NOMO-1 (cell line): ENCODE measurements at regions not wholly inside any gene's neighbourhood (a gene's known extent, or its start where the extent isn't known, plus 50 kb on each side); places are given as distances from the start of the nearest gene placed in this dataset.

Experiments
- DNase-seq, 2 experiments: peaks; one replicate each; lab custom pipeline; 2025; ENCODE audit not compliant: unreplicated experiment in 2 of 2; lab: John Stamatoyannopoulos, UW

DNA sequence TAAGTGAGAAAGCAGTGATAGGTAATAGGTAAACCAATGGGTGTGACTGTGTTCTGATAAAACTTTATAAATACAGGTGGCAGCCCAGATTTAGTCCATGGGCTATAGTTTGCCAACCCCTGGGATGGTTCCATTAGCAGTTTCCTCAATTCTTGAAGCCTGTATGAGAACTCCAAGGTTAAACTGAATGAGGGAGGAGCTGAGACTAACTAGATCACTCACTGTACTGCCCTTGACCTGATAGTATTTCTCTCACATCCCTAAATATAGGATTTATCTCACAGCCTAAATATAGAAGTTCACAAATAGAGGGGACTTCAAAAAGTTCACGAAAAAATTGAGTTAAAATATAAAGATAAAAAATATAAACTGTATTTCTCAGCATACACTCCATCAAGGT is 439.6 kb upstream of the CCDC196 start:
- no peak for DNase-seq

DNA sequence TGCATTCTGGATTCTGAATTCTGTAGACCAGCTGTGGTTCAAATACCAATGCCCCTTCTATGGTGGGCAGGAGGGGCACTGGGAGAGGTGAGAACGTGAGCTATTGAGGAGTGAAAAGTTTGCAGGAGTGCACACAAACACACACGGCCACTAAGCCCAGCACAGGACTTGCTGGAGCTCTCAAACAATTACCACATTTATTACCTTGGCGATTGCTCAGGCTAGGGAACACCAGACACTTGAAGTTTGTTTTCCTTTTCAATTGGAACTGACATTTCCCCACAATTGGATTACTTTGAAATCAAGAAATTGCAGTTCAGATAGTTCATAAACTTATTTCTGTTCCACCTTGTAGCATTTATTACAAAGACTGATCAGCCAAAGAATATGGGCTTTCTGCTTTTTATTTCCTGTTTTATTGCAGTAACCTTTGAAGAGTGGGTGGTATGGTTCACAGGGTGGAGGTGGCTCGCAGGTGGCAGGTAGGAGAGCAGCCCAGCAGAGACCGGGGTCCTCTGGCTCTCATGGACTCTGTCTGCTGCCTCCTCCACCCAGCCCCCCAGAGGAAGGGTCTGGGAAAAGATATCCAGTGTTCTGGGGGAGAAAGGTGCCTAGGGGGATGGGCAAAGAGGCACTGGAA is 429.8 kb upstream of the CCDC196 start:
- DNase-seq = no peak

DNA sequence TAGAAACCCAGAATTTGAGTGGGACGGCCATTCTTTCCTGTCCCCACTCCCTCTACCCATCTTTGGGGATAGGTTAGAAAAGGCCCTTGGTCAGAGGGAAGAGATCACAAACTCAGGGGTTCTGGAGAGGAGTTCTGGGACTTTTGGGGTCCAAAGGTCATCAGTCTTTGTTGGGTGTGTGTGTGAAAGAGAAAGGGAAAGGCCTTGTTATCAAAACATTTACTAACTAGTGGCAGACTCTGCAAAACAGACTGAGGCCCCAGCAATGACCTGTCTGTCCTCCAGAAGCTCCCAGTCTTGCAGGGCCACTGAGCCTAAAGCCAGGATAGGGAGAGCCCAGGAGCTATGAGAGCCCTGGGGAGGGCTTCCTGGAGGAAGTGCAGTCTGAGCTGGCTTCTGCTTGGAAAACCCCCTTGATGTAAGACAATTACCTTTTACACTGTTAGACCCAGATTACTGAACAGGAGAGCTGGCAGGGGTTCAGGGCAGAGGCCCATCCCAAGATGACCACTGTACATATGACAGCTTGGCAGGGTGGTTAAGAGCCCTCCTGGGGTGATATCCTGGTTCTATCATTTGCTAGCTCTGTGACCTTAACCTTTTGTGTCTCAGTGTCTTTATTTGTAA is 429.1 kb upstream of the CCDC196 start:
- DNase-seq = no peak

DNA sequence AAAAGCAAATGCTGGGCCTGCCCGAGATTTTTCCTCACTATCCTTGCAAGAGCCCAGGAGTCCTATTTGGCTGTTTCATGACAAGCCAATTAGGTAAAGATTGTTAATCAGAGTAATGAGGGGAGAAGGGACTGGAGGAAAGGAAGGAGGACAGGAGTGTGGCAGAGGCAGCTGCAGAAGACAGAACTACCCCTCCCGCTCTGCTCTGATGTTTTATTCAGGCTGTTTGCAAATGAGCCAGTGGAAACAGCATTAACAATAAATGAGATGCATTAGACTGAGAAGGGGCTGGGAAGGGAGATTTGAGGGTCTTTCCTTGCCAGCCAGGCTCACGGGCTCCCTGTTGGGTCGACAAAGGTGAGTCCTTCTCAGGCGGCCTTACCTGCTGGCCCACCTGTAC is 421.0 kb upstream of the CCDC196 start:
- DNase-seq = no peak

DNA sequence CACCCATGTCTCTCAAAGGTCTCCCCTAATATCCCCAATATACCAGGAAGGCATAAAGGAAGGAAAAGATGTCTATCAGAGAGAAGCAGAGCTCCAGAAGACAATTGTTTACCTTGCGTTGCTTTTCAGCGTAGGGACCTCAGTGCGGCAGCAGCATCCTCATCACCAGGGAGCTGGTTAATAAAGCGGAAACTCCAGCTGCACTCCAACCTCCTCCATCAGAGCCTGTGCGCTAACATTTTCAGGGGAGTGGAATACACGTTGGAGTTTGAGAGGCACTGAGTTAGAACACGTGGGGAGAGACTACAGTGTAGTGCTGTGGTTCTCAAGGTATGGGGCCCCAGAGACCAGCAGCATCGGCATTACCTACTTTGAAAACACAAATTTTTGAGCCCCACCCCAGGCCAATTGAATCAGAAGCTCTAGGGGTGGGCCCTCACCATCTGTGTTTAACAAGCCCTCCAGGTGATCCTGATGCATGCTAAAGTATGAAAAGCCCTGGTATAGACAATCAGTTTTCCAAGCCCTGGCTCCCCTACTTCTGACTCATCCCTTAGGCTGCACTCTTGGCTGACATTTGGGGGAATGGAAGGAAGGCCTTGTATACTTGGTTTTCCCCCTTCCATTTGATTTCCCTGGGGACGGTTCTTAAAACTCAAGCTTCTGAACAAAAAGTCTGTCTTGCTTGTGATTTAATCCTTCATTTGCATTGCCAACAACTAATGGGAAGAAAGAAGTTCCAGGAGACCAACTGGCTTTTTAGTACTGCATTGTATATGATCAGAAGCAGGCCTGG is 419.0 kb upstream of the CCDC196 start:
- no peak for DNase-seq

DNA sequence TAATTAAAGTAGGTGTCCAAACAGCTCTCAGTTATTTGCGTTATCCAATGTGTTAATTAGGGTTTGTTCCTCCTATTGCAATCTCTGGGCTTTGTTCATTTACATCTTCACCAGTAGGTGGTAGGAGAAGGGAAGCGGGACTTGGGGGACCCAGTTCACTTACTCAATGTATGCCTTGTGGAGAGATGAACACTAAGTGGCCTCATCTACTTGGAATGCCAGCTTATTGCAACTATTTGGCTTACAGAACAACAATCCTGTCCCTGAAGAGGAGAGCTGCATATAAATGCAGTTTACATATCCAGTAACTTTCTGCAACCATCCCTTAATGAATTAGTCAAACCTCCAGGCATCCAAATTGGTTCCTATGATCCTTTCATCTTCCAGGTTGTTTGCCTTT is 417.1 kb upstream of the CCDC196 start:
- no peak for DNase-seq

DNA sequence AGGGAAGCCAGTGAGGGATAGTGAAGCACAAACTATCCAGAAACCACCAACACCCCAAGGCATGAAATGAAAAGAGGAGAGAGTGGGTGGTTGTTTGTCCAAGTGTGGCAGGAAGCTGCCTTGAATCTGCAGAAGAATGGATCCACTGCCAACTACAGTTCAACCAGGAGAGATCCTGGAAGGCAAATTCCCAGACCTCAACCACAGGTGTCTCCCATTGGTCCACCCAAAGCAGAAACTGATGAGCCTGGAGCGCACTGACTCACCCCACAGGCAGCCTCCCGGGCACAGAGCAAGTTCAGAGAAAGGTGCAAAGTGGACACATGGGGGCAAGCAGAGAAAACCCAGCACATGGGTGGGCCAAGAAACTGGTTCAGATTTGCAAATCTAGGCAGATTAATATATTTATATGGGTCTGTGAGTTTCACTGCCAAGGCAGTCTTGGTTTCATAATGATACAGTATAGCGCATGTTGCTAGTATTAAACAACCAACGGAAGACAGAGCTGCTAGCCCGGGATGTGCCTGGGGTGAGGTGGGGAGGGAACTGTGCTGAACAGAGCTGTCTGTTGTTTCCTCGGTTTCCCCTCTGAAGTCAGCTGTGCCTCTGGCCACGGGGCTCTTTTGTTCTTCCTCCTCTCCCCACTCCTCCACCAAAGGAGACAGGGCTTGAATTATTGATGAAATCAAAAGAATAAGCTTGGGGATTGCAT is 416.2 kb upstream of the CCDC196 start:
- DNase-seq = no peak

DNA sequence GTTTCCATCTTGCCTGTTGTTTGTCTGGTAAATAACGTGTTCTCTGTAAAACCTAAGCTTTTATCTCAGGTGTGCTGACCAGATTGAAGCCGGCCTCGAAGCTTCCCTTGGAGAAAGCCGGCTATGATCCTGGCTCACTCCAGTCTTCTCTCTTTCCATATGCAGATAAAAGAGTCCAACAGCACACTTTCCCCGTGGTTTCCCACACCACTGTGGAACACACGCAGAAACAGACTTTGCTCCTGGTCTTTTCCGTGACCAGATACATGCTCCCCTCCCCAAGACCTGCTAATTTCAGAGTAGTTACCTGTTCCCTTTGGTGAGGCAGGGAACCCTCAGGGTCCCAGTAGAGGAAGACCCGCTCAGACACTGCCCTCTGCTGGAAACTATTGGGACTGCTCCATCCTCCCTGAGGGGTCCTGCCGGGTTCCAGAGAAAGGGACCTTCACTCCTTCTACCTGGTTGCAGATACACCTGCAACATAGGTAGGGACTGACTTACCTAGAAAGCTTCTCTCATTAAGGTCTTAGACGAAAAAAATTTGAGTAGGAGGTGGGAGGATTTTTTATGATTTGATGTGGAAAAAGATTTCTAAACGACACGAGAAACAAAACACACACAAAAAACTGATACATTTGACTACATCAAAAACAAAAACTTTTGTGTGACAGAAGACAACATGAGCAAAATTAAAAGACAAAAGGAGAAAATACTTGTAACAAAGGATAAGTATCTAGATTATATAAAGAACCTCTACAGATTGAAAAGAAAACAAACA is 415.4 kb upstream of the CCDC196 start:
- DNase-seq = peak in 1 of 2 experiments; percentile 5

DNA sequence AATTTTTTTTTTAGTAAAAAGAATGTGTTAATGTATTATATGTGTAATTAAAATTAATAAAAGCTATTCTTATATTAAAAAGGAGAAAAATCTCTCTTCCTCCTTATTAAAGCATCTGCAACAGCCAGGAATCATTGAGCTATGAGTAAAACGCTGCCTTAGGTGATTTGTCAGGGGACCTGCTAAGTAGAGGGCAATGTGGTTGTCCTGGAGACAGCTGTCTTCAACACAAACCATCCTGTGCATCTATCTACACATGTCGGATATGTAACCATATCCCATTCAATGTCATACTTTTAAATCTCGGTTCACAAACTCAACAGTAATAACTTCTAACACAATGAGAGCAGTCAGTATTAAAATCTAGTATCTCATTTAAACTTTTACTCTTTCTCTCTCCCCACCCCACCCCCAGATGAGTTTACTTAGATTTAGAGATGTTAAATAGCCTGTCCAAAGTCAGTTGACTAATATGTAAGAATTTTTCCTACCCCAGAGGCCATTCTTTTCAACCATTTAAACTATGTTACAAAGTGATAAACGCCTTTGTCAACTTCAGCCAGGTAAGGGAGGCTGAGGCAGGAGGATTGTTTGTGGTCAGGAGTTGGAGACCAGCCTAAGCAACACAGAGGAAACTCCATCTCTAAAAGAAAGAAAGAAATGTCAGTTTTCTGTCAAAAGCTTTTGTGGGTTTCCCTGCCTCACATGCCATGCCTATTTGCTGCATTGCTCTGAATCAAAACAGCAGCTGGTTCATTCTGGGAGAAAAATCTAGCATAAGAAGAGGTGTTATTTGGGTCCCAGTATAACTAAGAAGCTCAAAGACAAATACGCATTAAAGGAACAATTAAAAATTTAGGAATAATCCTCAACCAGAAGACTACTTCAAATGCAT is 413.7 kb upstream of the CCDC196 start:
- DNase-seq = no peak

DNA sequence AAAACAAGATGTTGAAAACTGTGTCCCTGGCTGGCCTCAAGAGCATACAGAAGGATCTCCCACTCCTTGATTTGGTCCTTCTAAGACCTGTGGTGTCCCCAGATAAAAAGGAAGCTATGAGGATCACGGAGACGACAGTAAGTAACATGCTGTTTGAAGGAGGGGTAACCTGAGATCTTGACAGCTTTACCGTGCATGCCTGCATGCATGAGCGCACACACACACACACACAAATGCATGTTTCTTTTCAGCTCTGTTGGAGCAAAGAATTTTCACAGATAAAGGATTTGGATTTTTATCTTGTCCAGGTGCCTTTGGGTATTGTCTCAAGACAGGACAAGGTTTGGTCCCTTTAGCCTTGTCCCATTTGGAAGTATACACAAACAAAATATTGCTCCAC is 411.6 kb upstream of the CCDC196 start:
- no peak for DNase-seq

DNA sequence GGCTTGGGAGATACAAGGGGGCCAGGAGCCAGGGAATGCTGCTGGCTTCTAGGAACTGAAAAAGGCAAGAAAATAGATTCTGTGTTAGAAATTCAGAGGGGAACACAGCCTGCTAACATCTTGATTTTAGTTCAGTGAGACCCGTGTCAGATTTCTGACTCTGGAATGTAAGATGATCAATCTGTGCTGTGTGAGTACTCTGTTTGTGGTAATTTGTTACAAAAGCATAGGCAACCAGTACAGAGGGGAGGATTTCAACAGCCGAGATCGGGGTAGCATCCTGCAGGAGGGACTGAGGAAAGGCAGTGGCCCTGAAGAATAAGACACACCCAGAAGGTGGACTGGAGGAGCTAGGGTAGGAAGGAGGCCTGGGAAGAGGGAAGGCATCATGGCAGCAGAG is 410.0 kb upstream of the CCDC196 start:
- no peak for DNase-seq

DNA sequence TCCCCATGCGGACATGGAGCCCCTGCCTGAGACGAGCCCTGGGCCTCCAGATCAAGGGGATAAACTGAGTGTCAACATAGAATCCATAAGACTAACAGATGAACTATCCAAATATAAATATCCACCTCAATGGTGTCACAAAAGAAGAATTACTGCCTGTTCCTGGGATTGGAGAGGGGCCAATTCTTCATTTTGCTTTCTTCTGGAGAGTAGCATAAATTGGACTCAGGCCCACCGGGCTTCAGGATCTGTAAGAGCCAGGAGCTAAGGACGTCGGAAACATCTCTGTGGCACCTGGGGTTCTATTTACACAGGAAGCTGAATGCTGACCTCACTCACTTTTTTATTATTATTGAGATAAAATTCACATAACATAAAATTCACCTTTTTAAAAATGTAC is 408.2 kb upstream of the CCDC196 start:
- DNase-seq = no peak

DNA sequence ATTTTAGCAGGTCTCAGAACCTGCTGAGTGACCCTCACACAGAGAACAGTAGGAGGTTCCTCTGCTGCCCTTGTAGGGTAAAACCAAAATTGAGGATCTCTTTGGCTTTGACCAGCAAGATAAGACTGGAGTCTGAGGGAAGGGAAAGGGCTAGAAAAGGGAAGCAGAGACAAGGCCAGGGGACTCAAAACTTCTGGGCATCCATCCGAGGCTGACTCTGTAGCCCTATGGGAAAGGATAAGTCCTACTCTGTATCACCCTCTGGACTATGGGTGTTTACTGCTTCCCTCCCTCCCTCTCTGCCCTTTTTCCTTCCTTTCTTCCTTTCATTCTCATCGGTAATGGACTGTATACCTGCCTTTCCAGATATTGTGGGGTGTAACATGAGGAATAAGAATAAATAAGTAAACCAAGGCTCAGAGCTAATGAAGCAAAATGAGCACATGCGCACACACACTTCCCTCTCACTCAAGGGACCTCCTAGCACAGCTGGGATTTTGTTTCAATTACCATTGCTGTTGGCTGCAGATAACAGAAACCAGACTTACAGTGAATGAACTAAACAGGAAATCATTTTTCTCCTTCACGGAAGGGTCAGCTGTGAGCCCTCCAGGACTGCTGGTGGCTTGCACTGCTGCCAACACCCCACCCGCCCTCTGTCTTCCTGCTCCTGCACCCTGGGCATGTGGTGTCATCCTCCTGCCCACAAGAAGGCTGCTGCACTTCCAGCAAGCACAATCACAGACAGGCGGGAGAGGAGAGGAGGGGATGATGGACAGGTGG is 404.4 kb upstream of the CCDC196 start:
- DNase-seq = no peak

DNA sequence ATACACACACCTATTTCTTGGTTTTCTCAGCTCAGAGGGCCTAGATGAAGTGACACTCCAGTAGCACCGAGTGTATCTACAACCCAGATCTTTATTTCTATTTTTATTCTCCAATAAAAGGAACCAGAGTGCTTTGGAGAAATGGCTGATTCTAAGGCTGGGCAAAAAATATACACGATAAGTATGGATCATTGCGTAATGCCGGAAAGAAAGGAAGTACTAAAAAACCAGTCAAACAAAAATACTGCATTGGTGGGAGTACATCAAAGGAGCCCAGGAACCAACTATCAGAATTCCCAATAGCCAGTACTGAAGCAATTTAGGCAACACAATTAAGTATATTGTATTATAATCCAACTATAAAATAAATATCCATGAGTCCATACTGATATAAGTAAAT is 400.9 kb upstream of the CCDC196 start:
- DNase-seq = no peak

DNA sequence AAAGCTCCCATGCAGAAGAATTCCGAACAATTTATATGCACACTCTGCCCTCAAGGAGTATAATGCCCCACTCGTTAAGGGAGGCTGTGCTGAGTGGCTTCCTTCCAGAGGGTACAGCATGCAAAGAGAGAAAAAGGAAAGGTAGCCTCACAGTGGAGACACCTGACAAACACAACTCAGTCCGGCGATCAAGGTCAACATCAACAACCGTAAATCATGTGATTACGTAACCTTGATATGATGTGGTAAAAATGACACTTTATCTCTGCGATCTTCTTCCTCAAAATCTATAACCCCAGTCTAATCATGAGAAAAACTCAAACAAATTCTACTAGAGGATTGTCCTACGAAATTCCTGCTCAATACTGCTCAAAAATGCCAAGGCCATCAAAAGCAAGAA is 400.5 kb upstream of the CCDC196 start:
- DNase-seq = peak in 1 of 2 experiments; percentile 17

DNA sequence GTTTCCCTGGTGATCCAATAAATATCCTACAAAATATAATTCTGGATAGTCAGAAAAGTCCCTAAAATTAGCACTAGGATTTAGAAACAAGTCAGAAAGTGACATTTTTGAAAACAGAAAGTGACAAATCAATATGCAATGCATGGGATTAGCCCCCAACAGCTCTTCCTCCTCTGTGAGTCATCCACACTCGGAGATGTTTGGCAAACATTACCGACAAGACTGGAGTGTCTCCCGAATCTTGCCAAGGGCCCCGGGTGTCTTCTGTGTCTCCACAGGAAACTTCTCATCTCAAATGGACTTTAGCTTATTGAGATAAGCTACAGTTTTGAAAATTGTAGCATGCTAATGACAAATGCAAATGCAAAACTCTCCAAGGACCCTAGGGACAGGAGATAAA is 398.9 kb upstream of the CCDC196 start:
- DNase-seq = peak in 1 of 2 experiments; percentile 2

DNA sequence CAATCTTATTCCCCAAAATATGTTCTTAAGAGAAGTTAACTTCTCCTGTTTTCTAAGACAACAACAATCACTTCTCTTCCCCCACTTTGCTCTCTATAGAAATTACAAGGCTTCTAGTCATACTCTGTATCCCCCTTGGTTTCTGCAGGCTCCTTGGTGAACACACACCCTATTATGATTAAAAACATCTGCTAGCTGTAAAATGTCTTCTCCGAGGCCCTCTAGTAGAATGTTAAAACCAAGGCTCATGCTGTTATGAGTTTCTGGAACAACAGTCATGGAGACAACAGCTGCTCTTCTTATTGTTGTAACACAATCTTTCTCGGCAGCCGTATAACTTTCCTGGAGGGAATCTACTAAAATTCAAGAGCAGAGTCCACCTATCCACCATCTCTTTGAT is 397.5 kb upstream of the CCDC196 start:
- no peak for DNase-seq

DNA sequence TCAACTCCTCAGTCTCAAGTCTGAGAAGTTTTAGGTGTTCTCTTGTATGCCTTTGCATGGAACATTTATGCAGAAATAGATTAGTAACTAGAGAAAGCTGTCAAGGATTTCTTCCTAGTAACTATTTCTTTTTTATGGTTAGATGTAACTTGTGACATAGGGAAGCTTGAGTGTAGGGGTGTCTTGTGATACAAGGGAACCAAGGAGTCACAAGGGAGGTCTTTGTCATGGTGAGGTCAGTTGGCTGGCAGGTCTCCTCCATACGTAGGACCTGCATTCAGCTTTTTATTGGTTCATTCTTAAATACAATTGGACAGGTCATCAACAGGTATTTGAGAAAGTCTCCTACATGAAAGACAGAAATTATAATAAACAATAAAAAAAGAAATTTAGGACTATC is 394.0 kb upstream of the CCDC196 start:
- no peak for DNase-seq

DNA sequence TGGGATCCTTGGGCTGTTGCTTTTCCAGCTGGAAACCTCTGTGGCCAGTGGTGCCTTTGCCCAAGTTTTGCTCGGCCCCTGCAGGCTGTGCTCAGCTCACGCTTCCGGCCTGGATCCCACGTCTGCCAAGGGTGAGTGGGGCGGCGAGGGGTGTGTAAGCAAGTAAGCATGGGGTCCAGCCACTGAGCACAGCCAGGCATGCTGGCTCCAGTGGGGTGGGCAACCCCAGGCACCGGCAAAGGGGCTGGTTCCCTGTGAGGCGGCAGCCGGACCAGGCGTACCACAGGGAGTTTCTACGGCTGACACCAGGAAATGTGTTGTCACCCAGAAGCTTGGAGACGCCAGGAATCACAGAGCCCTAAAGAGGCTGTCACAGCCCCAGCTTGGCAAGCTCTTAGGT is 393.4 kb upstream of the CCDC196 start:
- no peak for DNase-seq
